ENCODE measurements at regions not wholly inside any gene's neighbourhood (a gene's known extent, or its start where the extent isn't known, plus 50 kb on each side); places are given as distances from the start of the nearest gene placed in this dataset.

DNA sequence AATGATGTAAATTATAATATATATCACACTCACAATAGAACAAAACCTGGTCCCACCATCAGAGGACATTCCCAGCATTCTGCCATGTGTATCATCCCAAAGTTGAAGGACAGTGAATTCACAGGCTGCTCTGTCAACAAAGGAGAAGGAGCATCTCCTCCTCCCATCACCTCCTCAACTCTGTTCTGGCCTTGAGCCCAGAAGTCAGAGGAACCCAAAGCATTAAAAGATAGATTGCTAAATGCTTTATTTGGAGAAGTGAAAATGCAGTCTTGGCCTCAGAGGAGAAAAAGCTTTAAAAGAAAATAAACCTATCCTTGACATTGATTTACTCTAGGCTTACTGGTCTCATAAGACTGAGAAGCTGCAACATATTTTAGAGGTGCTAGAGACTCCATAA lies 268.8 kb upstream of the RASGEF1B start:
- Histone ChIP-seq H3K9me3 (ENCODE audit: control insufficient read depth, insufficient read depth, low read depth, low read length) (no peaks in the 10 kb centered on the region), H3K9ac (ENCODE audit: insufficient read depth, low read length) (no peak overlapping the region), H3K36me3 (ENCODE audit: control insufficient read depth, insufficient read depth, low read length) (no peaks in the 10 kb centered on the region), H3K79me2 (ENCODE audit: control insufficient read depth, insufficient read depth, low read length) (no peaks in the 10 kb centered on the region), H3K4me2 (ENCODE audit: extremely low read depth, insufficient read depth, low read length) (no peak overlapping the region), H3K27ac (ENCODE audit: insufficient read depth, low read length) (no peak overlapping the region), H4K20me1 (ENCODE audit: control insufficient read depth, extremely low read depth, insufficient read depth, low read length) (no peaks in the 10 kb centered on the region), H3K4me3 (replicated peaks in 1 of 4; ENCODE audit: control extremely low read depth in 1 of 4, insufficient read depth in 1 of 4, low read depth in 3 of 4, low read length in 4 of 4) (no peak overlapping the region), H3K27me3 (ENCODE audit: control insufficient read depth, insufficient read depth, low read length) (no peaks in the 10 kb centered on the region), H3K4me1 (ENCODE audit: control insufficient read depth, extremely low read depth, insufficient read depth, low read length) (no peaks in the 10 kb centered on the region), H2AFZ (ENCODE audit: low read length) (no peak overlapping the region)
- TF ChIP-seq, protein P1, sequence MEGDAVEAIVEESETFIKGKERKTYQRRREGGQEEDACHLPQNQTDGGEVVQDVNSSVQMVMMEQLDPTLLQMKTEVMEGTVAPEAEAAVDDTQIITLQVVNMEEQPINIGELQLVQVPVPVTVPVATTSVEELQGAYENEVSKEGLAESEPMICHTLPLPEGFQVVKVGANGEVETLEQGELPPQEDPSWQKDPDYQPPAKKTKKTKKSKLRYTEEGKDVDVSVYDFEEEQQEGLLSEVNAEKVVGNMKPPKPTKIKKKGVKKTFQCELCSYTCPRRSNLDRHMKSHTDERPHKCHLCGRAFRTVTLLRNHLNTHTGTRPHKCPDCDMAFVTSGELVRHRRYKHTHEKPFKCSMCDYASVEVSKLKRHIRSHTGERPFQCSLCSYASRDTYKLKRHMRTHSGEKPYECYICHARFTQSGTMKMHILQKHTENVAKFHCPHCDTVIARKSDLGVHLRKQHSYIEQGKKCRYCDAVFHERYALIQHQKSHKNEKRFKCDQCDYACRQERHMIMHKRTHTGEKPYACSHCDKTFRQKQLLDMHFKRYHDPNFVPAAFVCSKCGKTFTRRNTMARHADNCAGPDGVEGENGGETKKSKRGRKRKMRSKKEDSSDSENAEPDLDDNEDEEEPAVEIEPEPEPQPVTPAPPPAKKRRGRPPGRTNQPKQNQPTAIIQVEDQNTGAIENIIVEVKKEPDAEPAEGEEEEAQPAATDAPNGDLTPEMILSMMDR (conservative IDR thresholded peaks at IDR 0.05 in 1 of 2, IDR thresholded peaks at IDR 0.05 in 1 of 2; ENCODE audit: low read depth in 1 of 2, low read length in 2 of 2) = no peak
- no peak for TF ChIP-seq EZH2 (IDR thresholded peaks at IDR 0.05; ENCODE audit: low read length, missing control alignments)
- DNase-seq (ENCODE audit: low read depth in 2 of 2) = no peak

DNA sequence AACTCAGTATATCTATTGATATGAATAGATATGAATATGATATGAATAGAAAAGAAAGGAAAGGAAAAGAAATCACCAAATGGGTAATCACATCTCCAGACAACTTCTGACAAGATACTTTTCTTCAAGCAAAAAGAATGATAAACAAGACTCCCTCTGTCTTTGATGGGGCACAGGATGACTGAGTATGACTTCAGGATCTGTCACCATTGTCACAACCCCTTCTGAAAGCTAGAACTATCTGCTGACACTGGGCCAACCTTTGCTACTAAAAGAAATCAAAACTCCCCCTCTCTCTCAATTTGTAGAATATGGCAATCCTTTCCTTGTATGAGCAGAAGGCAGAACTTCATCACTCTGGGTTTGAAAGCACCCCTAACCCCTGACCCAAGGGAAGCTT lies 267.2 kb upstream of the RASGEF1B start:
- no peaks in the 10 kb centered on the region for H3K27me3 ChIP-seq (ENCODE audit: control insufficient read depth, insufficient read depth, low read length)
- no peaks in the 10 kb centered on the region for H3K9me3 ChIP-seq (ENCODE audit: control insufficient read depth, insufficient read depth, low read depth, low read length)
- TF ChIP-seq, protein P1 (conservative IDR thresholded peaks at IDR 0.05 in 1 of 2, IDR thresholded peaks at IDR 0.05 in 1 of 2; ENCODE audit: low read depth in 1 of 2, low read length in 2 of 2) = no peak
- no peak for TF ChIP-seq EZH2 (IDR thresholded peaks at IDR 0.05; ENCODE audit: low read length, missing control alignments)
- no peak overlapping the region for H2AFZ ChIP-seq (ENCODE audit: low read length)
- H3K36me3 ChIP-seq (ENCODE audit: control insufficient read depth, insufficient read depth, low read length) = no peaks in the 10 kb centered on the region
- no peaks in the 10 kb centered on the region for H3K4me1 ChIP-seq (ENCODE audit: control insufficient read depth, extremely low read depth, insufficient read depth, low read length)
- no peak for DNase-seq (ENCODE audit: low read depth in 2 of 2)
- no peak overlapping the region for H3K4me2 ChIP-seq (ENCODE audit: extremely low read depth, insufficient read depth, low read length)
- H3K79me2 ChIP-seq (ENCODE audit: control insufficient read depth, insufficient read depth, low read length) = no peaks in the 10 kb centered on the region
- H3K9ac ChIP-seq (ENCODE audit: insufficient read depth, low read length) = no peak overlapping the region
- no peaks in the 10 kb centered on the region for H4K20me1 ChIP-seq (ENCODE audit: control insufficient read depth, extremely low read depth, insufficient read depth, low read length)
- no peak overlapping the region for H3K4me3 ChIP-seq (replicated peaks in 1 of 4; ENCODE audit: control extremely low read depth in 1 of 4, insufficient read depth in 1 of 4, low read depth in 3 of 4, low read length in 4 of 4)
- H3K27ac ChIP-seq (ENCODE audit: insufficient read depth, low read length) = no peak overlapping the region

DNA sequence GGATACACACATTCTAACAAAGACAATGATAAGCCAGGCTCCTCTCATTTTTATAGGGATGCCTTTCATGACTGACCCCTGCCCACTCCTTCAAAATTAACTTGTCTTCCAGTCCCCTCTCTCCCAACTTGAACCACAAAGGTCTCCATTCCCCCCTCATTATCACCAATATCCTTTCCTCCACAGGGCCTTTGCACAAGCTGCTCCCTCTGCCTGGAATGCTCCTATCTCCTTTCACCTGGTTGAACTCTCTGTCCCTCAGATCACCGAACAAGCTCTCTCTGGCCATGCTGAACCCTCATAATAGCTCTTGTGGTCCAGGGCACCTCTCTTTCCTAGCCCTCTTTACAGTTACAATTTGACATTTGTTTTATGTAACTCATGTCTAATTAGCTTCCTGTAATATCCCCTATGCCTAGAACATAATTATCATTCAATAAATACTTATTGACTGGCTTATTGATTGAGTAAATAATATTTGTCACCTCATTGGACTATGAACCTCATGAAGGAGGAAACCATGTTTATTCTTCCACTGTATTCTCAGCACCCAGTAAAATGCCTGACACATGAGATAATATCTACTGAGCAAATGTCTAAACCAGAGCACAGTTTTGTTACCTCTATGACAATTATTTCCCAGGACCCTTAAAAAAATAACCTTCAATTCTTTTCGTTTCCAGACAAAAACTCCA lies 266.3 kb upstream of the RASGEF1B start:
- H3K27me3 ChIP-seq (ENCODE audit: control insufficient read depth, insufficient read depth, low read length) = no peaks in the 10 kb centered on the region
- H3K4me2 ChIP-seq (ENCODE audit: extremely low read depth, insufficient read depth, low read length) = no peak overlapping the region
- no peaks in the 10 kb centered on the region for H3K9me3 ChIP-seq (ENCODE audit: control insufficient read depth, insufficient read depth, low read depth, low read length)
- no peaks in the 10 kb centered on the region for H3K36me3 ChIP-seq (ENCODE audit: control insufficient read depth, insufficient read depth, low read length)
- no peak overlapping the region for H2AFZ ChIP-seq (ENCODE audit: low read length)
- H3K9ac ChIP-seq (ENCODE audit: insufficient read depth, low read length) = no peak overlapping the region
- DNase-seq (ENCODE audit: low read depth in 2 of 2) = no peak
- no peak overlapping the region for H3K27ac ChIP-seq (ENCODE audit: insufficient read depth, low read length)
- H3K4me3 ChIP-seq (replicated peaks in 1 of 4; ENCODE audit: control extremely low read depth in 1 of 4, insufficient read depth in 1 of 4, low read depth in 3 of 4, low read length in 4 of 4) = no peak overlapping the region
- TF ChIP-seq EZH2 (IDR thresholded peaks at IDR 0.05; ENCODE audit: low read length, missing control alignments) = no peak
- TF ChIP-seq, protein P1 (conservative IDR thresholded peaks at IDR 0.05 in 1 of 2, IDR thresholded peaks at IDR 0.05 in 1 of 2; ENCODE audit: low read depth in 1 of 2, low read length in 2 of 2) = no peak
- H4K20me1 ChIP-seq (ENCODE audit: control insufficient read depth, extremely low read depth, insufficient read depth, low read length) = no peaks in the 10 kb centered on the region
- no peaks in the 10 kb centered on the region for H3K4me1 ChIP-seq (ENCODE audit: control insufficient read depth, extremely low read depth, insufficient read depth, low read length)
- no peaks in the 10 kb centered on the region for H3K79me2 ChIP-seq (ENCODE audit: control insufficient read depth, insufficient read depth, low read length)
